CD4-positive, alpha-beta T cell treated with Interleukin-17A for 1 hour (primary cell): ENCODE measurements at regions not wholly inside any gene's neighbourhood (a gene's known extent, or its start where the extent isn't known, plus 50 kb on each side); places are given as distances from the start of the nearest gene placed in this dataset.

Experiments used
- DNase-seq: peaks from one replicate; pipeline ENCODE4 v3.0.0-alpha.2; 2020

DNA sequence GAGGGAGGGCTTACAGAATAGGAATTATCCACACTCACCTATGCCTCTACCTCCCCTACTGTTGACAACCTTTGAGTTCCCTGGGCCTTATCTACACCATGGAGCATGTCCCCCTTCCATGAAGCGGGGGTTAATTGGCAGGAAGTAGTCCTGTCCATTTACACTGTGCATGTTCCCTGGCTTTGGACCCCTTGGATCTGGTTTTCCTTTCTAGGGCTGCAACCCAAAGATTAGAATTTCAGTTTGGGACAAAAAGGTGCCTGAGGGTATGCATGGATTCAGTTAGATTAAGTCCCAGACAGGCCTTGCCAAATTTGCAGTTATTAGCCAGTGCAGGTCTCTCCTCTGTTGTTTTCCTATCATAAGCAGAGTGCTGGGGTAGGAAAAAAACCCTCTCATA, 180.3 kb downstream of the CMPK2 start:
- DNase-seq = no peak

DNA sequence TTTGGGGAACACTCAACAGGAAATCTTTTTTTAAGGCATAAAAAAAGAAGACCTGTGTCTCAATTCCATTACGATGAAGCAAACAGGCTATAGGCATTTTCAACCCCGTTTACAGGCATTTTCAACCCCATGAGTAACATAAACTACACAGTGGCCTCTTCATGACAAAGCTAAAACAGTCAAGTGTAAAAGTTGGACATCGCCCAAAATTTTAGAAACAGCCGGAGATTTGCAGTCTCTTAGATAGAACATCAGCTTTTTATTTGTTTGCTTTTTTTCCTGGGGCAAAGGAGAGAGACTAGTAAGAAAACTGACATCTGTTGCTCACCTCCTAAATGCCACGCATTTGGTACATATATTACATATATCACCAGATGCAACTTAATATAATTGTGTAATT, 173.7 kb downstream of the CMPK2 start:
- no peak for DNase-seq

DNA sequence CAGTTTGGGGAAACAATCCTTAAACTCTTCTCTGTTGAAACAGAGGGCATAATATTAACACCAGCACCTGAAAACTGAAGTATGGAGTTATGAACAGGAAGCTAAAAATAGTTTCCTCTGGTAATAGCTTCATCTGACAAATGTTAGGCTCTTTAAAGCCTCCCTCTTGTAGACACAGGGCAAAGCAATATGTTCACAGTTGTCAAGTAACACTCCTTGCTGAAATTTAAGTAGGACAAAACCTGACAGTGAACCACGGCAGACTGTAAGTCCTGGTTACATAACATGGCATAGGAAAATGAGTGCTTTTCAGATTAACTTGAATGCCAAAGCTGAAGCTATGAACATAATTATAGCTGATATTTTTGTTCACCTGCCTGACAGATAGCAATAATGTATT, 172.9 kb downstream of the CMPK2 start:
- no peak for DNase-seq

DNA sequence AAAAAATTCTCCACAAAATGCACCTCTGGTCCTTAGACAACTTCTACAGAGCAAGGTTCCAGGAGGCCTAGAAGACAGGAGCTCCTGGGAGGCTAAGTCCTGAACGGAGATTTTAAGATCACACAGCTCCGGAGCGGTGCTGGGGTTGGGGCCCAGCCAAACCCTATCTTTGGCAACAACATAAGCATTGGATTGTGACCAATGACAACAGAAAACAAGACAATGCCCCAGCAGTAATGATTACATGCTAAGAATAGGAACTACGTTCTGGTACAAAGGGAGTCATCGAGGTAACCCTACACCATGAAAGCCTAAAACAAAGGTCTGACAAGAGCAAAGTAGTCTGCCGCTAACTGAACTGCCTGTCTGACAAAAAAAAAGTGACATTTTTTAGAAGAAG, 171.2 kb downstream of the CMPK2 start:
- no peak for DNase-seq

DNA sequence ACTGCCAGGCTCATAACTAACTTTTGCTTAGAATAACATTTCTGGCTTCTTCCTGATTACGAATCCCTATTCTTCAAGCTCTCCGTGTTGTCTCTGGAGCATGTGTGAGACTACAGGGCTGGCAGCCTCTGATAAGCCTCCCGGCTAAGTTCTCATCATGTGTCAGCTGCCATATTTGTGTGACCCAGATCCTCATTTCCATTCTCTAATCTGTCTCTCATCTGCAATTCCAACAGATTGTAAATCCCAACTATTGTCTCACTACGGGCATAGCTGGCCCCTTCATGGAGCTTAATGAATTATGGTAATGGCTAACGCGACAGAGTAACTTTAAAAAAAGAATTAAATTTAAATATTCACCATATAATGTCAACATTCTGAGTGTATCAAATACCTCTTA, 165.4 kb downstream of the CMPK2 start:
- DNase-seq = no peak

DNA sequence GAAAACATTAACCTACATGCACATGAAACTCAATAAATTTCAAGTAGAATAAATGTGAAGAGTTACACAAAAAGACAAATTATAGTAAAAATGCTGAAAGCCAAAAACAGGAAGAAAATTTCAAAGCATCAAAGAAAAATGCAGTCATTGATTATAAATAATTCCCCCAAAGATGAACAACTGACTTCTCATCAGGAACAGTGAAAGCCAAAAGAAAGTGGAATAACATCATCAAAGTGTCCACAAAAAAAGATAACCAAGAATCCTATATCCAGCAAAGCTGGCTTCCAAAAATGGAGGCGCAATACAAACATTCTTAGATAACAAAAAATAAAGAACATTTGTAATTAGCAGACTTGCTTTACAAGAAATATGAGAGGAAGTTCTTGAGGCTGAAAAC, 161.6 kb downstream of the CMPK2 start:
- no peak for DNase-seq

DNA sequence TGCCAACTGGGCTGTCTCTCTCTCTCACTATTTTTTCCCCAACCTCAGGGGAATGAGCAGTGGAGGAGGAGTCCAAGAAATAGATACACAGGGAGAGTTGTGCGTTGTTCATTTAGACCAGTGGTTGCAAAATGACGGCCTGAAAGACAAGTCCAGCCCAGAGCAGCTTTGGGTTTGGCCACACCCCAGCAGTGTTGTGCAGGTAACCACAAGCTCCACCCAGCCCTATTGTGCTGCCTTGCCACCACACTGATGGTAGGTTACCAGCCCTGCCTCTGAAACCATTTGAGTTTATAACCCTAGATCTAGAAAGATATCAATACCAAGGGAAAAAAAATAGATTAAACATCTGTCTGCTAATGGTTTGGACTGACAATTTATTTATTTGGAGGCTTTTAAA, 144.3 kb downstream of the CMPK2 start:
- no peak for DNase-seq

DNA sequence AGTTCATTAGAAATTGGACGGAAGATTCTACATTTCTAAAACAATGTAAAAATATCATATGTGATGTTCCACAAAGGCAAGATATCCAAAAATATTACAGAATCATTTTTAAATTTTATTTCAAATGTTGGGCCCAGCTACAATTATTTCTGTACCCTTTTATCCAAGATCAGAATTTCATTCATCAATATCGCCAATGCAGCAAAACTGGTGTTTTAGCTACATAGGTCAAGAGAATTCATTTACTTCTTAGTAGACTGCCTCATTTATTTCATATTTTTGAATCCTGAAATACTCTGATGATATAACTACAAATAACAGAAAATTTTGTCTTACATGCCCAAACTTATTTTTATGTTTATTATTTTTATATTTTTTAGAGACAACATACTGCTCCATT, 143.1 kb downstream of the CMPK2 start:
- no peak for DNase-seq

DNA sequence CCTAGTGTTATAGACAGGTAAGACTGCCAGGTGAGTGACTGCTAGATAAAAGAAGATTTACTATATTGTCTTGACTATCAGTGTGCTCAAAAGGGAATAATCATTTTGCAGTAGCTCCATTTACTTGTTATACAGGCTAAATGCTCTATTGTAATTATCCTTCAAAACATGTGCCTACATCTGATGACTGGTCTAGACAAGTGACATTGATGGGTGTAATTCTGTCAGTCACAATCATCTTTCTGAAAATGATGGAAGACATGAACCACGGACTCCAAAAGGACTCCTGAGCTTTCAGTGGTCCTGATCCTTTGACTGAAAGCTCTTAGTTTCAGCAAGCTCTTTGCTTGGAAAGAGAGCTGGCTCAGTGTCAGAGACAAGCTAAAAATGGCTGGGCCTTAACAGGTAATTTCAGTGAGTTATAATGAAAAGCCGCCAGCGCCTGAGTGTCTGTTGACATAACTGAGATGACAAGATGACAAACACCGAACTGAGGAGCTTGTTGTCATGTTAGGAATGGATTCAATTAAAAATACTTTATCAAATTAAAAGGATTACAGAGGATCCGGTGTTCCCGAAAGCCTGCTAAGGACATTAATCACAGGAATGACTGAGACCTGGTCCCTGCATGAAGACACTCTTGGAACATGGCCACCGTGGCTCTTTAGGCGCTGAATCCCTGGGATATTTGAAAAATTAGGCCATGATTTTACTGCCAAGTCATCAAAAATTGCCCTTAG, 141.7 kb downstream of the CMPK2 start:
- no peak for DNase-seq

DNA sequence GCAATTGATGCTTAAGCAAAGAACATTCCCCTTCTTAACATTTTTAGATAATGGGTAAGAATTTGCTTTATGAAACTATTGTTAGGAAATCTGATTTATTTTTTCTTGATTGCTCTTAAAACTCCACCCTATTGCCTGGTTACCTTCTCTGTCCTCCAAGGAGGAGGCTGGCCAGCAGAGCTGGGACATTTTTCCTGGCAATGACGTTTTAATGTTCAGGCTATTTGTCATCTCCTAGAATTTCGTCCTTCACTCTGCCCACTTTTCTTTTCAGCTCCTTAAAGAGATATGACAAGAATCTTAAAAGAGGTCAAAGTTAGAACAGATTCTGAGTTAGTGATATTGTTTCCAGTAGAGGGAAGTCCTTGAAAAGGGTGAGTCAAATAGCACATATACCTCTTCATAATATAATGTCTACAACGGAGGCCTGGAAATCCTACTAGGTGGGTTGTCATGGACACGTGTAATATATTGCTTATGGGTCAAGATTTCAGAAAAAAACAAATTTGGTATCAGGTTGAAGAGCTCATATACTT, 141.0 kb downstream of the CMPK2 start:
- no peak for DNase-seq

DNA sequence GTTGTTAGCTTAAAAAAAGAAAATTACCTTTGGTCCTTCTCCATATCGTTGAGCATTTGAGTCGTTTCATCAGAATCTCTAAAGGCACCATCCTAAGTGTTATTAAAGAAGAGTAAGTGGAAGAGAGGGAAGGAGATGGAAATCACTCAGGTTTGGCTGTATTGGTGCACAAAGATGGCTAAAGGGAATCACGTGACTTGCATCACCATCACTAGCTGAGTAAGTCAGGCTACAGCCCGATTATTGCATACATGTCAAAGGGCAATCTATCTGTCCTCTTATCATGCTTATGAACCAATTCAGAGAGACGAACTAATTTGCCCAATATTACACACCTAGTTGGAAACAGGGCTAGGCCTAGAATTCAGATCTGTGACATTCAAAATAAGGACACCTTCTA, 137.6 kb downstream of the CMPK2 start:
- no peak for DNase-seq

DNA sequence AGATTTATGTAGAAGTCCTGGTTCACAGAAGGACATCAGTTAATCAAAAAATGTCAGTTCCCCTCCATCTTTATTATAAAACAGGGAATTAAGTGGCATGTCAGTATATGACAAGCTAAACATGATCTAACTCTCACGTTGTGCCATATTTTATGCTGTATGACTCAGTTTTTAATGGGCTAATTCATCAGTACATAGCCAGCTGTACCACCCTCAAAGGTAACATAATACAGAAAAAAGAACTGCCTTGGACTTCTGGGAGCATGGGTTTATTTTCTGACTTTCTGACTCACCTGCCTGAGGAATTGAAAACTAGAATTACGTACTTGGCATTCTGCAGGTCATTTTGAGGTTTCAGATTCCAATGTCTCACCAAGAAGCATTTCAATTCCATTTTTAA, 135.7 kb downstream of the CMPK2 start:
- no peak for DNase-seq

DNA sequence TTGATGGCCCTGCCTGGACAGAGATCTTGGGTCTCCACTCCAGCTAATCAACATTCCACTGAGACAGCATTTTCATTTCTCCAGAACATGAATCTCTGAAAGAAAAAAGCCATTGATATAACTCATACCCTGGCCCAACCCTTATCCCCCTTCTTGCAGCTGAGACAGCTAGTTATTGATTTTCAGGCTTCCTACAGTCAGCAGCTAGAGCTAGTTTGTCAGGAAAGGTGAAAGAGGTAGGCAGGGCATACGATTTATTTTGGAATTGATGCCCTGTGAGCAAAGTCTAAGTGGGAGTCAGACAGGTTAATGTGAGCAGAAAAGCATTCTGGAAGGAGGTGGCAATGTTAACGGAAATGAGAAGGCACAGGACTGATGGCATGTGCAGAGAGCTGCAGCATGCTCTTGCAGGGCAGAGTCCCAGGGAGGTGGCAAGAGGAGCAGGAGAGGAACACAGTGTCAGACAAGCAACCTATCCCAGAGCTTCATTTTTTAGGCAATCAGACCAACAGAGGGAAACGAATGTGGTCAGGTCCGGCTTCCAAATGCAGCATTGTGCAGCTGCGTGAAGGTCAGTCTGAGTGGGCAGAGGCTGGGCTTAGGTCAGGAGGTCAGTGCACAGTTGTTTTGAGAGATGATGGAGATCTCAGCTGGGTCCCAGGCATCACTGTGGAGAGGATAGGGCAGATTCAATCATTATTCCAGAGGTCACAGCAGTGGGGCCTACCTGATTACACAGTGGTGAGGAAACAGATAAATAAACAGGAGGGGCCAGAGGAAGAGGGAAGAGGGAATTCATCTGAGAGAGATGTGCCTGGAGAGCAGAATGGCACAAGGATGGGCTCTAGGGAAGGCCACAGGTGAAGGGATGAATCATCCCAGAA, 134.8 kb downstream of the CMPK2 start:
- no peak for DNase-seq

DNA sequence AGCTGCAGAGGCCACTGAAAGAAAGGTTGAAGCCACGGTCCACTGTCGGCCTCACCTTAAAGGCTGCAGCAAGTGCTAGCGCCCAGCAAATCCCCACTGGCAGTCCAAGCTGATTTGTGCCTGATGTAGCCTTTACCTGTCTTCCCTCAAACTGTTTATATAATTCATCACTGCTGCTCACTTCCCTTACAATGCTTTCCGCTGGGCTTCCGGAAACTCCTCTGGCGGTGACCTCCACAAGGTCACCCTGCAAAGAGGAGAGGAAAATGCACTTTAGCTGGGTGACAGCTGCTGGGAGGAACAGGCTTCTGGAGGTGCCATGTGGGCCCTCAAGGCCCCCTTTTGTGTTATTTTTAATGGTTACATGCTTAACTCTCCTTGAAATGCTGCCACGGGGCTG, 126.2 kb downstream of the CMPK2 start:
- no peak for DNase-seq

DNA sequence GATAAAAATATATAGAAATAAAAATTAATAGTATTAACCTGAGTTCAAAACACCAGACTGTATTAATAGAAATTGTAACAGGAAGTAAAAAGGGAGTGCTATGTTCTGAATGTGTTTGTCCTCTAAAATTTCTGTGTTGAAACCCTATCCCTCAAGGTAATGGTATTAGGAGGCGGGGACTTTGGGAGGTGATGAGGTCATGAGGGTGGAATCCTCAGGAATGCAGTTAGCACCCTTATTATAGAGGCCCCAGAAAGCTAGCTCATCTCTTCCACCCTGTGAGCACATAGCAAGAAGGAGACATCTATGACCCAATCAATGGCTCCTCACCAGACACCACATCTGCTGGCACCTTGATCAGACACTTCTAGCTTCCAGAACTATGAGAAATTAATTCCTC, 124.5 kb downstream of the CMPK2 start:
- DNase-seq = no peak

DNA sequence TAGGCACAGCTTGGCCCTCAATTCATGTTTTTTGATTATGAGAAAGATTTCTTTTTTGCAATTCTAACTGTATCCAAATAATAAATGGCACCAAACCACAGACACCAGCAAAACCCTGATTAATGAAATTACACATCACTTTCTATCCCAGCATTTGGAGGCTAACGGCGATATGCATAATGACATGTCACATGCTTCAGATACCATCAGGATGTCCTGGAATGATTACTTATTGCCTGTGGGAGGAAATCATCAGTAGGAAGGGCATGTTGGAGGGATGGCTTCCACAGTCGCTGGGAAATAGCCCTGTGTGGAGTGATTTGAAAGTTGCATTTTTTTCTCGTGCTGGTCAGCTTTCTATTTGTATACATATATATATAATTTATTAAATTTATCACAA, 121.7 kb downstream of the CMPK2 start:
- DNase-seq = no peak

DNA sequence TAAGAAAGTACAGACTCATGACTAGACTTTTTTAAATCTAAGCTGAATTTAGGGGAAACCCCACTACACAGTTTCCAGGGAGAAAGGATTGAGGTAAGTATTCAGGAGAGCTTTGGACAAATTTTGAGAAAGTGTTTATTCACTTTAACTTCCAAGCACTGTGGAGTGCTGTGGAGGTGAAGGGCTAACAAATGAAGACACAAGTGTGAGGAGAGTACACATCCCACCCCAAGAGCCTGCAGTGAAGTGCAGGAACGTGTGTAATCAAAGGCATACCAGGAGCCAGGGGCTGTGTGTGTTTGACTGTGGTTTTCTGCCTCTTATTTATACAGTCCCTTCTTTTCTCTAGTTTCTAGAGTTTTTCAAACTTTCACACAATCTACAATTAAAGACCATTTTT, 118.3 kb downstream of the CMPK2 start:
- DNase-seq = no peak

DNA sequence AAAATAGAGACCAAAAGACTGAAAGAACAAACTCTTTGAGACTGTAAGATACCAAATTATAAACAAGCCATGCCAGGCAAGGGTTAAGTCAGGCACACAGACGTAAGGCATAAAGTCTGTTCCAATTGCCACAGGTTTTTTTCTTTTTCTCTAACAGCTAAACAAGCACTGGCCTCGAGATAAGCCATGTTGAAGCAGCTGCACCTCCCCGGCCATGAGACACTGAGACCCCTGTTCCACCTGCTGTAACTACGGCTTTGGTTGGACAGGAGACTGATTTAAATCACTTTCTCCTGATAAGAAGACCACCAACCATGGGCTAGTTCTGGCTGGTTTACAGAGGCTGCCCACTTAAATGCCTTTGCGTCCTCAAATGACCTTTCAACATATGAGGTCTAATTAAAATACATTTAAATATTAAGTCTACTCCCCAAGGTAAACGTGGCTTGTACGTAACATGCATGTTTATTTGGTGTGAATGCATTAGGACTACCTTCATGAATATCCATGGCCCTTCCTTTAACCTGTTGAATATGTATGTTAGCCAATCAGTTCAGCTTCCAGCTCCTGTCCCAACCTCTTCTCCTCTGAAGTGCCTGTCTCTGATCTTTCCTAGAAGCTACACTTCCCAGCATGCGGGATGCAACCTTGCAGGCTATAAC, 117.2 kb downstream of the CMPK2 start:
- DNase-seq = no peak

DNA sequence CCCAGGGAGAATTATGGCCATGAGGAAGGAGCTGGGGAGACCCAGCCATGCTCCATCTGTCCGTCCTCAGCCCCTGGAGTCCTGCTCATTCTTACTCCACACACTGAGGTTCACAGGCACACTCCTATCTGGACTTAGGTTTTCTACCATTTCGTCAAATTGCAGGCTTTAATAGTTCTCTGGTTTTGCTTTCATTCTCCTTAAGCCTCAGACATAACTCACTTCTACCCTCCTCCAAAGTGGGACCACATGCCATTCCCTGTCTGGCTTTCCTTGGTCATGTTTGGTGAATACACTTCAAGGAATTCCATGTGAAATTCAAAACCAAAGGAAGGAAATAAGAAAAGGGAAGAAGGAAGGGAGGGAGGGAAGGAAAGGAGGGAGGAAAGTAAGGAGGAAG, 115.7 kb downstream of the CMPK2 start:
- DNase-seq = no peak

DNA sequence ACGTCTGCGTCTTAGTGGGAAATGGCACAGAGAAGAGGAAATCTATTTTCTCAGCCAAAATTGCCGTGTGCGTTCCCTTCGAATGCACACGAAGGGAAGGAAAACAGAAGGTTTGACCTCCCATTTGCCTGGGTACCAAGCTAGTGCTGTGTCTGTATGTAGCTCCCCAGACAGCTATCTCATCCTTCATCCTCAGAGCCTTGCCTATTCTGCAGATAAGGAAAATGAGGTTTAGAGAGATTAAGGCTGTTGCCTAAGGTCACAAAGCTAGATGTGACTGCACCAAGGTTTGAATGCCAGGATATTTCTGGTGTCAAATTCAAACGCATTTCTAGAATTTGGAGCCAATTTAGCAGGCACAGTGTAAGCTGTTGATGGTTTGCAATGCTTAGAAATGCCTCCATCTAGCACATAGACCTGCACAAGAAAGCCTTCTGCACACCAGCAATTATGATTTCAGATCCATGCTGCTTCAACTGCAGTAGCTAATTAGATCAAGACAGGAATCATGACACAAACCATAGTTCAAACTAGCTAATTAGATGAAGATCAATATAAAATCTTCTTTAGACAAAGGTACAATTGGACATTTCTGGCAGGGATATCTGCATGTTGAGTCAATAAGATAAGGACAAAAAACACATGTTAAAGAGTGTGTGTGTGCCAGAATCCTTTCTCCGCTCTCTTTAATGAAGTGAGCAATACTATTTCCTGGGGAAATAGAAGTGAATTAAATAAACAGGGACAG, 115.1 kb downstream of the CMPK2 start:
- DNase-seq = no peak

DNA sequence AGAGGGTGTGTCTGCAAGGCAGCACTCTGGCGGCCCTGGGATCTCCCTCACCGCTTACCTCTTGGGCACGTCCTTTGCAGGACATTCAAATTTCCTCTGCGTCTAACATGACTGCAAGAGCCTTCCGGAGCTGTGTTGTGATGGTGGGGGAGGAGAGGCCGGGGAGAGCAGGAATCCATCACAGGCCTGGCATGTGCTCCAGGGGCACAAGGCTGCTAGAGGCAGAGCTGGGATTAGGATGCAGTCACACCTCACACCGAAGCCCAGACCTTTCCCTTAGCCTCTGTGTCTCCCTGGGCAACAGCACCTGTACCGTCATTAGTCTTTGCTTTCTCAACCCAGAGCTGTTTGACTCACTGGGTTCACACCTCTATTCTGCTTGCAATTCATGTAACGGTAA, 111.3 kb downstream of the CMPK2 start:
- DNase-seq = no peak

DNA sequence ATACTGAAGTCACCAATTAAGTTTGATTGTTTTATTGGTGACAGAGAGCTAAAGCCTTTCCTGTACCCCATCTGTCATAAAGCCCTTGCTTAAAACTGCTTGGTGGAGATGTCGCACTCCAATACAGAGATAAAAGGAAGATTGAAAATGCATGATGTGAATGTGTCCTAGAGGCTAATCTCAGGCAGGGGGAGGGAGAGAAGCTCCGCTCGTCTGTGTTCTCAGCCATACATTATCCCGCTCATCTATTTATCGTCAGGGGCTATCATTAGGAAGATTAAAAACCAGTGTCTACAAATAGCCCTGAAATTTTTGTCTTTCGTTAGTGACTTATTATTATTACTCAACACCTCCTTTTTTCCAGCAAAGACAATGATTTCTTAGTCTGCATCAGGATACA, 110.3 kb downstream of the CMPK2 start:
- DNase-seq = no peak

DNA sequence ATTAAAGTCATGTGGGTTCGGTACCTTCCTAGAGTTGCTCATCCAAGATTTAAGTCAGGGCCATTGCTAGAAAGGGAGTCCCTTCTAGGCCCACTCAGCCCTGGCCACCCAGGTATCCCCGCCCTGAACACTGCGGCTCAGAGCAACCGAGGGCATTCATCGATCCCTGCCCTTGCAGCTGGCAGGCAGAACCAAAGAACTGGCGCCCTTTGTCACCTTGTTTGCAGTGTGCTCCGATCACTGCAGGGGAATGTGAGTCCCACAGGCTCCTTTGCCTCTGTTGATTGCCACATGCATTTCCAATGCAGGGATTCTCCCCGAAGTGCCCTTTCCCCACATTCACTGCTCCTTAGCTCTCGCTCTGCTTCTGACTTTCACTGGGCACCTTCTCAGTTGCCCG, 108.5 kb downstream of the CMPK2 start:
- DNase-seq = no peak
